Lower lobe of right lung (tissue), 2 donors: ENCODE measurements at regions not wholly inside any gene's neighbourhood (a gene's known extent, or its start where the extent isn't known, plus 50 kb on each side); places are given as distances from the start of the nearest gene placed in this dataset.

ENCODE experiments used
- ATAC-seq, 2 donors: fragments of 200-7000 bp; cut with Tn5 transposase; one replicate each; pipeline ENCODE4 v1.9.1; 2020 to 2022; ENCODE audit warnings: mild to moderate bottlenecking in 2 of 2, moderate library complexity in 2 of 2
- DNase-seq: peaks from one replicate; pipeline ENCODE4 v3.0.0-alpha.2; 2020
- H3K27ac ChIP-seq: fragments of 200-600 bp; one replicate; pipeline ENCODE4 v1.8.0; 2022
- H3K27me3 ChIP-seq: fragments of 200-600 bp; one replicate; pipeline ENCODE4 v1.8.0; 2022; ENCODE audit warnings: low read depth
- H3K36me3 ChIP-seq: fragments of 200-600 bp; one replicate; pipeline ENCODE4 v1.8.0; 2022; ENCODE audit warnings: mild to moderate bottlenecking
- H3K4me1 ChIP-seq: fragments of 200-600 bp; one replicate; pipeline ENCODE4 v1.8.0; 2022
- H3K4me3 ChIP-seq: fragments of 200-600 bp; one replicate; pipeline ENCODE4 v1.8.0; 2022; ENCODE audit warnings: mild to moderate bottlenecking
- H3K9me3 ChIP-seq: fragments of 200-600 bp; one replicate; pipeline ENCODE4 v1.8.0; 2022
- CTCF ChIP-seq: fragments of 200-600 bp; IDR thresholded peaks from one replicate; pipeline ENCODE4 v1.8.0; 2022; ENCODE audit warnings: antibody characterized with exemption, mild to moderate bottlenecking
- intact Hi-C: fragments of 100-400 bp; cut with DNase I; formaldehyde crosslinking; loops from one replicate; pipeline ENCODE4 v1.11.0; 2022
- donor health status: DM: no; HTN: yes; CAD: no; lungs with severe emphysema.

GRCh38 chr14:97655169-97655948 is 858.2 kb downstream of the VRK1 start:
- Histone ChIP-seq H3K9me3 (no peaks in the 10 kb centered on the region), H3K27me3 (no peaks in the 10 kb centered on the region), H3K36me3 (no peaks in the 10 kb centered on the region), H3K4me3 (no peak overlapping the region), H3K27ac (no peak overlapping the region), H3K4me1 (no peaks in the 10 kb centered on the region)
- intact Hi-C loops = no loop called here
- no peak for ATAC-seq
- TF ChIP-seq CTCF = no peak
- DNase-seq = no peak

GRCh38 chr14:97657609-97658008 is 860.4 kb downstream of the VRK1 start:
- DNase-seq (no peak), ATAC-seq (no peak)
- TF ChIP-seq CTCF = no peak
- H3K4me1 ChIP-seq = no peaks in the 10 kb centered on the region
- H3K27ac ChIP-seq = no peak overlapping the region
- no peaks in the 10 kb centered on the region for H3K9me3 ChIP-seq
- no peak overlapping the region for H3K4me3 ChIP-seq
- no peaks in the 10 kb centered on the region for H3K27me3 ChIP-seq
- H3K36me3 ChIP-seq = no peaks in the 10 kb centered on the region
- intact Hi-C loops = no loop called here

DNA sequence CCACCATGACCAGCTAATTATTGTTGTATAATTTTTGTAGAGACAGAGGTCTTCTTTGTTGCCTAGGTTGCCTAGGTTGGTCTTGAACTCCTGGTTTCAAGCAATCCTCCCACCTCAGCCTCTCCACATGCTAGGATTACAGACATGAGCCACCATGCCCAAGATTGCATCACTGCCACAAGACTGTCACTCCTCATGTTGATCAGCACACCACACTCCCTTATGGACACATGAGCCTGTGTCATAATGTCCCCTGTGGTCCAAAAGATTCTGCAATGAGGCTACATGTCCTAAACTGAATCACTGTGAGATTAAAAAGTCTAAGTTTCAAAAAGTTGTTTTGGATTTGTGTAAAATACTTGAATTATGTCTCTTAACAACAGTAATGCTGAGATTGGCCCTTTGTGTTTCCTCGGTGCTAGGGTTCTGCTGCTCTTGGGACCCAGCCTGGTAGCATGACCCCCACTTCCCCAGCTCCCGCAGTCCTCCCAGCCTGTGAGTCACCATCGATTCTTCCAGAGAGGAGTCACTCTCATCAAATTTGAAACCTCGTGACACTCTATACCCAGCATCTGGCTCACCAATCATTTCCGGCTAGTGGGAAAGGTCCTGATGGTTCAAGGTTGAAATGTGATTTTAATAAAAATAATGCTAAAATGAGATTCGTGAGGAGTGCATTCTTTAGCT is 890.9 kb downstream of the VRK1 start:
- no peak for TF ChIP-seq CTCF
- Histone ChIP-seq H3K36me3 (no peaks in the 10 kb centered on the region), H3K27ac (no peak overlapping the region), H3K4me3 (no peak overlapping the region), H3K27me3 (no peaks in the 10 kb centered on the region), H3K9me3 (no peaks in the 10 kb centered on the region), H3K4me1 (no peaks in the 10 kb centered on the region)
- intact Hi-C loops = no loop called here
- DNase-seq (no peak), ATAC-seq (no peak)

GRCh38 chr14:97688631-97689336 is 891.6 kb downstream of the VRK1 start:
- H3K27ac ChIP-seq = no peak overlapping the region

More at GRCh38 chr14:97688631-97689336, 891.6 kb downstream of the VRK1 start:
- intact Hi-C loops = no loop called here
- Histone ChIP-seq H3K36me3 (no peaks in the 10 kb centered on the region), H3K27me3 (no peaks in the 10 kb centered on the region), H3K9me3 (no peaks in the 10 kb centered on the region), H3K4me3 (no peak overlapping the region), H3K4me1 (no peaks in the 10 kb centered on the region)
- TF ChIP-seq CTCF = no peak
- DNase-seq = no peak
- ATAC-seq = no peak
